Bronchial epithelial cell (primary cell): ENCODE measurements at regions not wholly inside any gene's neighbourhood (a gene's known extent, or its start where the extent isn't known, plus 50 kb on each side); places are given as distances from the start of the nearest gene placed in this dataset.

Experiments used
- DNase-seq: peaks from one replicate; pipeline ENCODE4 v3.0.0-alpha.2; 2010; ENCODE audit warnings: low read depth
- FAIRE-seq: peaks from 2 replicates; lab custom pipeline; 2011; peaks lifted over from hg19 to GRCh38; lab: Jason Lieb, UNC
- H3K27me3 ChIP-seq: 2 replicates; pipeline ENCODE4 v1.5.1; 2011; ENCODE audit warnings: low read length; ENCODE audit not compliant: control insufficient read depth, insufficient read depth
- H3K36me3 ChIP-seq: 2 replicates; pipeline ENCODE4 v1.5.1; 2011; ENCODE audit warnings: low read length; ENCODE audit not compliant: control insufficient read depth, insufficient read depth
- H3K4me3 ChIP-seq: 2 replicates; pipeline ENCODE4 v1.5.1; 2011; ENCODE audit warnings: mild to moderate bottlenecking, low read depth, low read length, control low read depth
- TF ChIP-seq, protein P1 (sequence below): IDR thresholded peaks from 2 replicates; pipeline ENCODE4 v1.5.1; 2011; ENCODE audit warnings: mild to moderate bottlenecking, moderate library complexity, low read length, control low read depth, inconsistent platforms; ENCODE audit not compliant: insufficient read depth, severe bottlenecking

DNA sequence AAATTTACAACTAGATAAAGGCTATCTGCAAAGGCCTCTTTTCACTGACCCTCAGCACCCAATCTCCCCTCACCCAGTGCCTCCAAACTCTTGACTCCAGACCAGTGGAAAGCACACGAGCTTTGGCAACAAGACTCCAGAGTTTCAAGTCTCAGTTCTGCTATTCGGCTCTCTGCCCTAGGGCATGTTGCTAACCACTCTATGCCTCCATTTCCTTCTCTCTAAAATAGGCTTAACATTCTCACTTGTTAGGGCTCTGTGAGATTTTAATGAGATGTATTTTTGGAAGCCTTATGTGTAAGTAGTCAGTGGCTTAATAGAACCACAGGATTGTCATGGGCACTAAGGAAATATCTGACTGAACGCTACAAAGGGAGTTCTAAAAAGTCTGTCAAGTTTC, 116.5 kb upstream of the IQCM start:
- Histone ChIP-seq H3K36me3 (no peaks in the 10 kb centered on the region), H3K4me3 (no peak overlapping the region), H3K27me3 (no peaks in the 10 kb centered on the region)
- FAIRE-seq (no peak), DNase-seq (no peak)
- TF ChIP-seq, protein P1, sequence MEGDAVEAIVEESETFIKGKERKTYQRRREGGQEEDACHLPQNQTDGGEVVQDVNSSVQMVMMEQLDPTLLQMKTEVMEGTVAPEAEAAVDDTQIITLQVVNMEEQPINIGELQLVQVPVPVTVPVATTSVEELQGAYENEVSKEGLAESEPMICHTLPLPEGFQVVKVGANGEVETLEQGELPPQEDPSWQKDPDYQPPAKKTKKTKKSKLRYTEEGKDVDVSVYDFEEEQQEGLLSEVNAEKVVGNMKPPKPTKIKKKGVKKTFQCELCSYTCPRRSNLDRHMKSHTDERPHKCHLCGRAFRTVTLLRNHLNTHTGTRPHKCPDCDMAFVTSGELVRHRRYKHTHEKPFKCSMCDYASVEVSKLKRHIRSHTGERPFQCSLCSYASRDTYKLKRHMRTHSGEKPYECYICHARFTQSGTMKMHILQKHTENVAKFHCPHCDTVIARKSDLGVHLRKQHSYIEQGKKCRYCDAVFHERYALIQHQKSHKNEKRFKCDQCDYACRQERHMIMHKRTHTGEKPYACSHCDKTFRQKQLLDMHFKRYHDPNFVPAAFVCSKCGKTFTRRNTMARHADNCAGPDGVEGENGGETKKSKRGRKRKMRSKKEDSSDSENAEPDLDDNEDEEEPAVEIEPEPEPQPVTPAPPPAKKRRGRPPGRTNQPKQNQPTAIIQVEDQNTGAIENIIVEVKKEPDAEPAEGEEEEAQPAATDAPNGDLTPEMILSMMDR, result no peak

DNA sequence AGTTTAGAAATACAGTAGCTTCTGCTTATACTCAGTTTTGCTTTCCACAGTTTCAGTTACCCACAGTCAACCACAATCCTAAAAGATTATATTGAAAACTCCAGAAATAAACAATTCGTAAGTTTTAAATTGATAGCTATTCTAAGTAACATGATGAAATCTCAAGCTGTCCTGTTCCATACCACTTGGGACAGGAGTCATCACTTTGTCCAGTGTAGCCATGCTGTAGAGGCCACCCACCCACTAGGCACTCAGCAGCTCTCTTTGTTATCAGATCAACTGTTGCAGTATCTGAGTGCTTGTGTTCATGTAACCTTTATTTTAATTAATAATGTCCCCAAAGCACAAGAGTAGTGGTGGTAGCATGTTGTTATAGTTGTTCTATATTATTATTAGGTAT, 117.5 kb upstream of the IQCM start:
- no peak for DNase-seq
- TF ChIP-seq, protein P1, result no peak
- FAIRE-seq, result no peak
- Histone ChIP-seq H3K27me3 (no peaks in the 10 kb centered on the region), H3K4me3 (no peak overlapping the region), H3K36me3 (no peaks in the 10 kb centered on the region)

DNA sequence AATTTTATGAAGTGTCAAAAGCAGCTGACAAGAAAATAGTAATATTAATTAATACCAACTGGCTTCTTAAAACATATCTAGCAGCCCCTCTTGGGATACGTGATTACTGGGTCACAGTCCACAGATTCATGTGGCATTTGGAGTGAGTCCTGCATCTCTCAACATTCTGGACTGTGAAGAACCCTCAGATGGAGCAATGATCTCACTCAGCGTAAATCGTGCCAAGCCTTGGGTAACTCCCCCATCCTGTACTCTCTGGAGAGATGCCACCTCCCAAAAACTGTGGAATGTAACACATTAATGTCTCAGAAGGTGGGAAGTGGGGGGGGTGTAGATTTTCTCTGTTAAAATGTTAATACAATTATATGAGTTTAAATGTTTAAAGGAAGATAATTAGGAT, 118.2 kb upstream of the IQCM start:
- FAIRE-seq (no peak), DNase-seq (no peak)
- Histone ChIP-seq H3K4me3 (no peak overlapping the region), H3K36me3 (no peaks in the 10 kb centered on the region), H3K27me3 (no peaks in the 10 kb centered on the region)
- TF ChIP-seq, protein P1, result no peak

GRCh38 chr4:149949381-149949780, 128.9 kb upstream of the DCLK2 start:
- Histone ChIP-seq H3K36me3 (no peaks in the 10 kb centered on the region), H3K4me3 (no peak overlapping the region), H3K27me3 (no peaks in the 10 kb centered on the region)
- no peak for DNase-seq
- FAIRE-seq, result no peak
- TF ChIP-seq, protein P1, result no peak

DNA sequence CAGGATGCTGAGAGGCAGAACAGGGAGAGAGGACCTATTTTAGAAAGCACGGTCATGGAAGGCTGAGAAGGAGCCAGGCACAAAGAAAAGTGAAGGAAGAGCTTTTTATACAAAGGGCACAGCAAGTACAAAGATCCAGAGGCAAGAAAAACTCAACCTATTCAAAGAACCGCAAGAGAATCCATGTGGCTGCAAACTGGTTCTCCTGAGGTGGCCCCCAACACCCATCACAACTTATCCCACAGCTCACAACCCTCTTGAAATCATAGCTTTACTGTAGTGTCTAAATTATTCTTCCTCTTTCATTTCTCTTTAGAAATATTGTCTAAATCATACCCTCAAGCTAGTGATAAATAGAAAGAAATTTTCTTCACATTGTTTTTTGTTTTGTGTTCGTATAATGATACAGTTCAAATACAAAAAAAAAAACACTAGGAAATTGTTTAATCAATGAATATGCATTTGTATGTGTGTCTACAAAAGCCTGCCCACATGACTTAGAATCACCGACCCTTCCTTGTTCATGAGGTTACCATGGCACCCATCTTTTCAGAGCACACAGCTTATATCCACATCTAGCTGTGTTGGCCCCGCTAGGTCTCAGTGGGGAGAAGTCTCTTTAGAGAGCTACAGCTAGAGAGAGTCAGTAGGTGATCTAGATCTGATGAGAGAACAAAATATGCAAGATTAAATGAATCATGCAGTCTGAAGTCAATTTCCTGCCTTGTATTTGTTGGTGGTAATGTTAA, 126.9 kb upstream of the DCLK2 start:
- DNase-seq (no peak), FAIRE-seq (no peak)
- Histone ChIP-seq H3K4me3 (no peak overlapping the region), H3K27me3 (no peaks in the 10 kb centered on the region), H3K36me3 (no peaks in the 10 kb centered on the region)
- TF ChIP-seq, protein P1, result no peak

DNA sequence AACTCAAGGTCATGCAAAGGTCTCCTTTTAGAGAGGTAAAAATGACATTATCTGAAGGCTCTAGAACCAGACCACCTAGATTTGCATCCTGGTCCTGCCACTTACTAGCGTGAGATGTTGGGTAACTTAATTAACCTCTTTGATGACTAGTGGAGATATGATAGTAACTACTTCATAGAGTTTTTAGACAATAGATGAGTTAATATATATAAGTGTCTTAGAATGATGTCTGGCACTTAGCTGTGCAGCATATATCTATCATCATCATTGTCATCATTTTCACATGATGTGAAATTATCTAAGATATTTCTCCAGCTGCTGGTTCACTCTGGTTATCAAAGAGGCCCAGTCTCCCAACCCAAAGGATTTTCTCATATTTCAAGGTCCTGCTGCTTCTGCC, 126.1 kb upstream of the DCLK2 start:
- TF ChIP-seq, protein P1, result no peak
- Histone ChIP-seq H3K27me3 (no peaks in the 10 kb centered on the region), H3K4me3 (no peak overlapping the region), H3K36me3 (no peaks in the 10 kb centered on the region)
- FAIRE-seq (no peak), DNase-seq (no peak)
